Stomach (tissue), 4 donors: ENCODE measurements at regions not wholly inside any gene's neighbourhood (a gene's known extent, or its start where the extent isn't known, plus 50 kb on each side); places are given as distances from the start of the nearest gene placed in this dataset.

Source experiments
- EP300 ChIP-seq: sonication (generic); formaldehyde crosslinking; IDR thresholded peaks from one replicate; pipeline ENCODE4 v1.6.1; 2017; ENCODE audit warnings: antibody characterized with exemption
- TF ChIP-seq, protein P1 (sequence below), 7 experiments: fragments of 450-650 bp in 4 of 7; fragments of 200-600 bp in 3 of 7; sonication (generic) in 3 of 7; IDR thresholded peaks; one replicate each; pipeline ENCODE4 v1.5.1; 2016 to 2019; ENCODE audit warnings: antibody characterized with exemption in 7 of 7, control low read depth in 2 of 7, mild to moderate bottlenecking in 1 of 7

DNA sequence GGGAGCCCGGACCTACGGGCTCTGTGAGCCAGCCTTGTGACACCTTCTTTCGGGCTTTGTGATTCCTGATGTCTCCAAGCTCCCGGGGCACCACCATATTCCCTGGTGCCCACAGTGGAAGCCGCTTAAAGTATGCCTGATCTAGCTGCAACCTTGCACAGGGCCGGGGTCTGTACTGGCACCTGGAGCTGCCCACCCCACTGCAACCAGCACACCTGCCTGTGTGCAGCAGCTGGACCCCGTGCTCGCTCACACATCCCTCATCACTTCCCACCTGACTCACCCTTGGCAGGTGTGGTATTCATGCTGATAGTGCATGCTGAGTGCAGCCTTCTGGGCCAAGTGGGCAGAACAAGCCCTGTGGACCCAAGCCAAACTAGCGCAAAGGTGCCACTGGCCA lies 1981.1 kb upstream of the PCDH20 start:
- TF ChIP-seq, protein P1, sequence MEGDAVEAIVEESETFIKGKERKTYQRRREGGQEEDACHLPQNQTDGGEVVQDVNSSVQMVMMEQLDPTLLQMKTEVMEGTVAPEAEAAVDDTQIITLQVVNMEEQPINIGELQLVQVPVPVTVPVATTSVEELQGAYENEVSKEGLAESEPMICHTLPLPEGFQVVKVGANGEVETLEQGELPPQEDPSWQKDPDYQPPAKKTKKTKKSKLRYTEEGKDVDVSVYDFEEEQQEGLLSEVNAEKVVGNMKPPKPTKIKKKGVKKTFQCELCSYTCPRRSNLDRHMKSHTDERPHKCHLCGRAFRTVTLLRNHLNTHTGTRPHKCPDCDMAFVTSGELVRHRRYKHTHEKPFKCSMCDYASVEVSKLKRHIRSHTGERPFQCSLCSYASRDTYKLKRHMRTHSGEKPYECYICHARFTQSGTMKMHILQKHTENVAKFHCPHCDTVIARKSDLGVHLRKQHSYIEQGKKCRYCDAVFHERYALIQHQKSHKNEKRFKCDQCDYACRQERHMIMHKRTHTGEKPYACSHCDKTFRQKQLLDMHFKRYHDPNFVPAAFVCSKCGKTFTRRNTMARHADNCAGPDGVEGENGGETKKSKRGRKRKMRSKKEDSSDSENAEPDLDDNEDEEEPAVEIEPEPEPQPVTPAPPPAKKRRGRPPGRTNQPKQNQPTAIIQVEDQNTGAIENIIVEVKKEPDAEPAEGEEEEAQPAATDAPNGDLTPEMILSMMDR (IDR thresholded peaks at IDR 0.05), result no peak
- no peak for TF ChIP-seq EP300
